HEK293 (cell line): ENCODE measurements at regions not wholly inside any gene's neighbourhood (a gene's known extent, or its start where the extent isn't known, plus 50 kb on each side); places are given as distances from the start of the nearest gene placed in this dataset.

ENCODE experiments used
- CTCF ChIA-PET: fragments of 350-600 bp; formaldehyde crosslinking; extraction: SDS; loops from one replicate; lab custom pipeline; 2021; ENCODE audit warnings: antibody characterized with exemption; lab: Yijun Ruan, JAX
- POLR2A ChIA-PET: fragments of 300-600 bp; formaldehyde crosslinking; extraction: SDS; loops from one replicate; lab custom pipeline; 2020; ENCODE audit warnings: antibody characterized with exemption, inconsistent platforms; lab: Yijun Ruan, JAX
- H3K27ac ChIP-seq: fragments of 200-500 bp; sonication (Bioruptor generic); 2 replicates; pipeline ENCODE4 v1.5.1; 2014; ENCODE audit warnings: low read depth, low read length, control low read depth, inconsistent platforms; ENCODE audit errors: extremely low read depth
- H3K36me3 ChIP-seq, 2 experiments: fragments of 200-500 bp in 1 of 2; sonication (Bioruptor generic) in 1 of 2; 1 replicate in 1 of 2; 2 replicates in 1 of 2; pipeline ENCODE4 v1.5.1; 2014 to 2017; ENCODE audit warnings: inconsistent platforms in 2 of 2, low read length in 2 of 2; ENCODE audit not compliant: control insufficient read depth in 2 of 2, insufficient read depth in 1 of 2
- H3K4me1 ChIP-seq: fragments of 200-500 bp; sonication (Bioruptor generic); 2 replicates; pipeline ENCODE4 v1.5.1; 2014; ENCODE audit warnings: mild to moderate bottlenecking, low read length, inconsistent platforms; ENCODE audit not compliant: control insufficient read depth, insufficient read depth
- H3K4me3 ChIP-seq: 2 replicates; pipeline ENCODE4 v1.5.1; 2011; ENCODE audit warnings: low read depth, mild to moderate bottlenecking, control low read depth, low read length, moderate library complexity
- H3K9me3 ChIP-seq: fragments of 200-500 bp; sonication (Bioruptor generic); 2 replicates; pipeline ENCODE4 v1.5.1; 2014; ENCODE audit warnings: low read depth, low read length, inconsistent platforms; ENCODE audit not compliant: control insufficient read depth, insufficient read depth
- HOXC10 ChIP-seq: sonication (generic); formaldehyde crosslinking; IDR thresholded peaks from 2 replicates; pipeline ENCODE4 v1.8.1; 2023; ENCODE audit warnings: mild to moderate bottlenecking, missing genetic modification reagents
- KLF9 ChIP-seq: fragments of 450-650 bp; formaldehyde crosslinking; IDR thresholded peaks from 2 replicates; pipeline ENCODE4 v1.5.1; 2016; ENCODE audit warnings: missing biosample characterization, missing genetic modification characterization, low read depth
- MYNN ChIP-seq: fragments of 450-650 bp; formaldehyde crosslinking; IDR thresholded peaks from 2 replicates; pipeline ENCODE4 v1.5.1; 2016; ENCODE audit warnings: missing biosample characterization, missing genetic modification characterization, borderline replicate concordance
- SP3 ChIP-seq: fragments of 450-650 bp; formaldehyde crosslinking; IDR thresholded peaks from 2 replicates; pipeline ENCODE4 v1.5.1; 2016; ENCODE audit warnings: missing biosample characterization, missing genetic modification characterization
- ZFP3 ChIP-seq: fragments of 450-650 bp; formaldehyde crosslinking; IDR thresholded peaks from 2 replicates; pipeline ENCODE4 v1.5.1; 2016; ENCODE audit warnings: low read depth, missing biosample characterization, missing genetic modification characterization
- ZNF114 ChIP-seq: fragments of 450-650 bp; formaldehyde crosslinking; IDR thresholded peaks from 2 replicates; pipeline ENCODE4 v1.5.0; 2017; ENCODE audit warnings: missing biosample characterization, missing genetic modification characterization
- ZNF138 ChIP-seq: fragments of 450-650 bp; formaldehyde crosslinking; IDR thresholded peaks from 2 replicates; pipeline ENCODE4 v1.5.1; 2016; ENCODE audit warnings: missing biosample characterization, missing genetic modification characterization, borderline replicate concordance
- ZNF248 ChIP-seq: fragments of 450-650 bp; formaldehyde crosslinking; IDR thresholded peaks from 2 replicates; pipeline ENCODE4 v1.5.1; 2017; ENCODE audit warnings: missing biosample characterization, missing genetic modification characterization
- ZNF266 ChIP-seq: fragments of 450-650 bp; formaldehyde crosslinking; IDR thresholded peaks from 2 replicates; pipeline ENCODE4 v1.5.1; 2016; ENCODE audit warnings: missing biosample characterization, missing genetic modification characterization, low read depth
- ZNF404 ChIP-seq: fragments of 450-650 bp; formaldehyde crosslinking; IDR thresholded peaks from 2 replicates; pipeline ENCODE4 v1.5.1; 2017; ENCODE audit warnings: missing biosample characterization, missing genetic modification characterization
- ZNF433 ChIP-seq: fragments of 450-650 bp; formaldehyde crosslinking; IDR thresholded peaks from 2 replicates; pipeline ENCODE4 v1.5.1; 2016; ENCODE audit warnings: missing biosample characterization, missing genetic modification characterization, low read depth
- ZNF48 ChIP-seq: fragments of 450-650 bp; formaldehyde crosslinking; IDR thresholded peaks from 2 replicates; pipeline ENCODE4 v1.5.1; 2016; ENCODE audit warnings: missing biosample characterization, missing genetic modification characterization
- ZNF560 ChIP-seq: fragments of 450-650 bp; formaldehyde crosslinking; IDR thresholded peaks from 2 replicates; pipeline ENCODE4 v1.5.1; 2017; ENCODE audit warnings: missing biosample characterization, missing genetic modification characterization, borderline replicate concordance
- ZNF561 ChIP-seq: fragments of 450-650 bp; IDR thresholded peaks from 2 replicates; pipeline ENCODE4 v1.5.1; 2018; ENCODE audit warnings: missing biosample characterization, missing genetic modification characterization, borderline replicate concordance
- ZNF629 ChIP-seq: fragments of 450-650 bp; formaldehyde crosslinking; IDR thresholded peaks from 2 replicates; pipeline ENCODE4 v1.5.1; 2017; ENCODE audit warnings: missing biosample characterization, missing genetic modification characterization
- ZNF843 ChIP-seq: fragments of 450-650 bp; formaldehyde crosslinking; IDR thresholded peaks from 2 replicates; pipeline ENCODE4 v1.5.1; 2016; ENCODE audit warnings: missing biosample characterization, missing genetic modification characterization
- ZSCAN30 ChIP-seq: fragments of 450-650 bp; IDR thresholded peaks from 2 replicates; pipeline ENCODE4 v1.5.1; 2018; ENCODE audit warnings: missing biosample characterization, mild to moderate bottlenecking, missing genetic modification characterization, moderate library complexity
- TF ChIP-seq, protein P1 (sequence below): fragments of 450-650 bp; formaldehyde crosslinking; optimal IDR thresholded peaks from 2 replicates; pipeline ENCODE3; 2016; ENCODE audit warnings: missing biosample characterization, mild to moderate bottlenecking, missing genetic modification characterization
- TF ChIP-seq, protein P2 (sequence below): fragments of 450-650 bp; formaldehyde crosslinking; IDR thresholded peaks from 2 replicates; pipeline ENCODE4 v1.5.1; 2016; ENCODE audit warnings: missing biosample characterization, missing genetic modification characterization
- TF ChIP-seq, protein P3 (sequence below): fragments of 450-650 bp; formaldehyde crosslinking; IDR thresholded peaks from 2 replicates; pipeline ENCODE4 v1.5.1; 2016; ENCODE audit warnings: missing biosample characterization, missing genetic modification characterization
- TF ChIP-seq, protein P4 (sequence below): fragments of 450-650 bp; formaldehyde crosslinking; IDR thresholded peaks from 2 replicates; pipeline ENCODE4 v1.5.1; 2017; ENCODE audit warnings: missing biosample characterization, mild to moderate bottlenecking, missing genetic modification characterization, moderate library complexity
- TF ChIP-seq, protein P5 (sequence below): fragments of 450-650 bp; formaldehyde crosslinking; IDR thresholded peaks from 2 replicates; pipeline ENCODE4 v1.5.1; 2017; ENCODE audit warnings: missing biosample characterization, missing genetic modification characterization
- TF ChIP-seq, protein P6 (sequence below): fragments of 450-650 bp; formaldehyde crosslinking; IDR thresholded peaks from 2 replicates; pipeline ENCODE4 v1.5.1; 2016; ENCODE audit warnings: missing biosample characterization, missing genetic modification characterization
- TF ChIP-seq, protein P7 (sequence below): fragments of 450-650 bp; IDR thresholded peaks from 2 replicates; pipeline ENCODE4 v1.5.1; 2018; ENCODE audit warnings: missing biosample characterization, missing genetic modification characterization

DNA sequence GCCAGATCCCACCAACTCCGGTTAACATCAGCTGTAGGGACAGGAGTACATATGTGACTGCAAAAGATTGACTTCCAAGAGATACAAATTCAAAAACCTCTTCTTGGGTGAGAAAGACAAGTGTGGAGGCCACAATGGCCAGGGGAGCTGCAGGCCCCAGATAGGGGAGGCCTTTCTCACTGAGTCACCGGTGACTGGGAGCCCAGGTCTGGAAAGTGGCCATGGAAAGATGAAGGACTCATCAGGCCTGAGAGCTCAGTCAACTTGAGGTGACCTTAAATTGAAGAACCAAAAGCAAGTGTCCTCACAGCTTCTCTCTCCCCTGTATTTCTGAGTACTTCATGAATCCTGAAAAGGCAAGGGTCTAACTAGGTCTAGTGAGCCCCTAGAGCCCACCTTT, 90.4 kb upstream of the CLPB start (continued):
- no peak for TF ChIP-seq ZNF48 (tag by site-specific recombination)
- no peak for TF ChIP-seq KLF9 (tag by site-specific recombination)
- TF ChIP-seq, protein P1, sequence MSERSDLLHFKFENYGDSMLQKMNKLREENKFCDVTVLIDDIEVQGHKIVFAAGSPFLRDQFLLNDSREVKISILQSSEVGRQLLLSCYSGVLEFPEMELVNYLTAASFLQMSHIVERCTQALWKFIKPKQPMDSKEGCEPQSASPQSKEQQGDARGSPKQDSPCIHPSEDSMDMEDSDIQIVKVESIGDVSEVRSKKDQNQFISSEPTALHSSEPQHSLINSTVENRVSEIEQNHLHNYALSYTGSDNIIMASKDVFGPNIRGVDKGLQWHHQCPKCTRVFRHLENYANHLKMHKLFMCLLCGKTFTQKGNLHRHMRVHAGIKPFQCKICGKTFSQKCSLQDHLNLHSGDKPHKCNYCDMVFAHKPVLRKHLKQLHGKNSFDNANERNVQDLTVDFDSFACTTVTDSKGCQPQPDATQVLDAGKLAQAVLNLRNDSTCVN (tag by site-specific recombination), result no peak
- no peak for TF ChIP-seq ZNF629 (tag by site-specific recombination)
- TF ChIP-seq ZNF248, result no peak
- TF ChIP-seq ZFP3 (tag by site-specific recombination), result no peak
- TF ChIP-seq, protein P2, sequence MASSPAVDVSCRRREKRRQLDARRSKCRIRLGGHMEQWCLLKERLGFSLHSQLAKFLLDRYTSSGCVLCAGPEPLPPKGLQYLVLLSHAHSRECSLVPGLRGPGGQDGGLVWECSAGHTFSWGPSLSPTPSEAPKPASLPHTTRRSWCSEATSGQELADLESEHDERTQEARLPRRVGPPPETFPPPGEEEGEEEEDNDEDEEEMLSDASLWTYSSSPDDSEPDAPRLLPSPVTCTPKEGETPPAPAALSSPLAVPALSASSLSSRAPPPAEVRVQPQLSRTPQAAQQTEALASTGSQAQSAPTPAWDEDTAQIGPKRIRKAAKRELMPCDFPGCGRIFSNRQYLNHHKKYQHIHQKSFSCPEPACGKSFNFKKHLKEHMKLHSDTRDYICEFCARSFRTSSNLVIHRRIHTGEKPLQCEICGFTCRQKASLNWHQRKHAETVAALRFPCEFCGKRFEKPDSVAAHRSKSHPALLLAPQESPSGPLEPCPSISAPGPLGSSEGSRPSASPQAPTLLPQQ (tag by site-specific recombination), result no peak
- TF ChIP-seq, protein P3, sequence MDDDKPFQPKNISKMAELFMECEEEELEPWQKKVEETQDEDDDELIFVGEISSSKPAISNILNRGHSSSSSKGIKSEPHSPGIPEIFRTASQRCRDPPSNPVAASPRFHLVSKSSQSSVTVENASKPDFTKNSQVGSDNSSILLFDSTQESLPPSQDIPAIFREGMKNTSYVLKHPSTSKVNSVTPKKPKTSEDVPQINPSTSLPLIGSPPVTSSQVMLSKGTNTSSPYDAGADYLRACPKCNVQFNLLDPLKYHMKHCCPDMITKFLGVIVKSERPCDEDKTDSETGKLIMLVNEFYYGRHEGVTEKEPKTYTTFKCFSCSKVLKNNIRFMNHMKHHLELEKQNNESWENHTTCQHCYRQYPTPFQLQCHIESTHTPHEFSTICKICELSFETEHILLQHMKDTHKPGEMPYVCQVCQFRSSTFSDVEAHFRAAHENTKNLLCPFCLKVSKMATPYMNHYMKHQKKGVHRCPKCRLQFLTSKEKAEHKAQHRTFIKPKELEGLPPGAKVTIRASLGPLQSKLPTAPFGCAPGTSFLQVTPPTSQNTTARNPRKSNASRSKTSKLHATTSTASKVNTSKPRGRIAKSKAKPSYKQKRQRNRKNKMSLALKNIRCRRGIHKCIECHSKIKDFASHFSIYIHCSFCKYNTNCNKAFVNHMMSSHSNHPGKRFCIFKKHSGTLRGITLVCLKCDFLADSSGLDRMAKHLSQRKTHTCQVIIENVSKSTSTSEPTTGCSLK (tag by site-specific recombination), result no peak
- TF ChIP-seq, protein P4, sequence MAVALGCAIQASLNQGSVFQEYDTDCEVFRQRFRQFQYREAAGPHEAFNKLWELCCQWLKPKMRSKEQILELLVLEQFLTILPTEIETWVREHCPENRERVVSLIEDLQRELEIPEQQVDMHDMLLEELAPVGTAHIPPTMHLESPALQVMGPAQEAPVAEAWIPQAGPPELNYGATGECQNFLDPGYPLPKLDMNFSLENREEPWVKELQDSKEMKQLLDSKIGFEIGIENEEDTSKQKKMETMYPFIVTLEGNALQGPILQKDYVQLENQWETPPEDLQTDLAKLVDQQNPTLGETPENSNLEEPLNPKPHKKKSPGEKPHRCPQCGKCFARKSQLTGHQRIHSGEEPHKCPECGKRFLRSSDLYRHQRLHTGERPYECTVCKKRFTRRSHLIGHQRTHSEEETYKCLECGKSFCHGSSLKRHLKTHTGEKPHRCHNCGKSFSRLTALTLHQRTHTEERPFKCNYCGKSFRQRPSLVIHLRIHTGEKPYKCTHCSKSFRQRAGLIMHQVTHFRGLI, result no peak
- TF ChIP-seq, protein P5, sequence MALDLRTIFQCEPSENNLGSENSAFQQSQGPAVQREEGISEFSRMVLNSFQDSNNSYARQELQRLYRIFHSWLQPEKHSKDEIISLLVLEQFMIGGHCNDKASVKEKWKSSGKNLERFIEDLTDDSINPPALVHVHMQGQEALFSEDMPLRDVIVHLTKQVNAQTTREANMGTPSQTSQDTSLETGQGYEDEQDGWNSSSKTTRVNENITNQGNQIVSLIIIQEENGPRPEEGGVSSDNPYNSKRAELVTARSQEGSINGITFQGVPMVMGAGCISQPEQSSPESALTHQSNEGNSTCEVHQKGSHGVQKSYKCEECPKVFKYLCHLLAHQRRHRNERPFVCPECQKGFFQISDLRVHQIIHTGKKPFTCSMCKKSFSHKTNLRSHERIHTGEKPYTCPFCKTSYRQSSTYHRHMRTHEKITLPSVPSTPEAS (tag by site-specific recombination), result no peak
- TF ChIP-seq ZNF561 (tag by site-specific recombination), result no peak
- TF ChIP-seq, protein P6, sequence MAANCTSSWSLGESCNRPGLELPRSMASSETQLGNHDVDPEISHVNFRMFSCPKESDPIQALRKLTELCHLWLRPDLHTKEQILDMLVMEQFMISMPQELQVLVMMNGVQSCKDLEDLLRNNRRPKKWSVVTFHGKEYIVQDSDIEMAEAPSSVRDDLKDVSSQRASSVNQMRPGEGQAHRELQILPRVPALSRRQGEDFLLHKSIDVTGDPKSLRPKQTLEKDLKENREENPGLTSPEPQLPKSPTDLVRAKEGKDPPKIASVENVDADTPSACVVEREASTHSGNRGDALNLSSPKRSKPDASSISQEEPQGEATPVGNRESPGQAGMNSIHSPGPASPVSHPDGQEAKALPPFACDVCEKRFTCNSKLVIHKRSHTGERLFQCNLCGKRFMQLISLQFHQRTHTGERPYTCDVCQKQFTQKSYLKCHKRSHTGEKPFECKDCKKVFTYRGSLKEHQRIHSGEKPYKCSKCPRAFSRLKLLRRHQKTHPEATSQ, result no peak

DNA sequence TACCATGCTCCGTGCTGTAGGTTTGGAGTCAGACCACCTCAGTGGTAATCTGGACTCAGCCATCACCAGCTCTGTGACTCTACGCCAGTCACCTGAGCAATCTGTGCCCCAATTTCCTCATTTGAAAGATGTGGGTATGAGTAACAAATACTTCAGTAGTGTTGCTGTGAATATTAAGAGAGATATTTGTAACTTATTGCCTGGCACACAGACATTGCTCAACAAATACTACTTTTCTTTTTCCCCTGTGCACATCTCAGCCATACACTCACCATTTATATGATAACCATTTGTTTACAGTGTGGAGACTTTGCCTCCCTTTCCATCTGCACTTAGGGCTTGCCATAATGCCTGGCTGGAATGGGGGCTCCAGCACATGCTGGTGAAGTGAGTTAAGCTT, 89.7 kb upstream of the CLPB start:
- no peak overlapping the region for H3K4me3 ChIP-seq
- H3K36me3 ChIP-seq, result no peaks in the 10 kb centered on the region
- no peak for TF ChIP-seq ZSCAN30 (tag by site-specific recombination)
- H3K27ac ChIP-seq, result no peak overlapping the region
- no peaks in the 10 kb centered on the region for H3K4me1 ChIP-seq
- POLR2A ChIA-PET, result no interaction called here
- CTCF ChIA-PET, result interaction anchor here (1.4 kb wide), 1 partner anchor 17 kb away, joined by 3 read pairs; no protein-coding TSS in a partner anchor
- no peaks in the 10 kb centered on the region for H3K9me3 ChIP-seq

DNA sequence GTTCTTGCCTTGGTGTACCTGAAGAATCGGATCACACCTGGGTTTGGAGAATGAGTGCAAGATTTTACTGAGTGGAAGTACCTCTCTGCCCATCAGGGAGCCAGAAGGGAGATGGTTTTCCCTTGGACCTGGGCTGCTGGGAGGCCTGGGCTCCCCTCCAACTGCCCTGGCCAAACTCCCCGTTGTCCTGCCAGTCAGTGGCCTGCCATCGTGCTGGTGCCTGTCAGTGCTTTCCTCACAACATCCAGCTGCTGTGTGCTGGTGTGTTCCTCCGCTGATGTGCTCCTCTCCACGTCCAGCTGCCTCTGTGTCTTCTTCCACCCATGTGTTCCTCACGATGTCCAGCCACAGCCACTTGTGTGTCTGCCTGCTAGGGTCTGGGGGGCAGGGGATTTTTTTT, 87.9 kb upstream of the CLPB start:
- no peak overlapping the region for H3K4me3 ChIP-seq
- ChIA-PET CTCF (interaction anchor here (0.6 kb wide), 1 partner anchor 86 kb away, joined by 3 read pairs; no protein-coding TSS in a partner anchor), POLR2A (no interaction called here)
- no peaks in the 10 kb centered on the region for H3K4me1 ChIP-seq
- H3K9me3 ChIP-seq, result no peaks in the 10 kb centered on the region
- no peaks in the 10 kb centered on the region for H3K36me3 ChIP-seq
- H3K27ac ChIP-seq, result no peak overlapping the region
- TF ChIP-seq ZNF138 (tag by site-specific recombination), result no peak
- TF ChIP-seq ZNF114 (tag by site-specific recombination), result no peak
- TF ChIP-seq ZNF560 (tag by site-specific recombination), result no peak
- no peak for TF ChIP-seq MYNN (tag by site-specific recombination)
- TF ChIP-seq ZNF266 (tag by site-specific recombination), result no peak
- no peak for TF ChIP-seq ZNF433 (tag by site-specific recombination)
- TF ChIP-seq HOXC10 (CRISPR knock-in tag), result no peak
- no peak for TF ChIP-seq ZNF404 (tag by site-specific recombination)
- no peak for TF ChIP-seq ZNF843 (tag by site-specific recombination)
- TF ChIP-seq, protein P7, sequence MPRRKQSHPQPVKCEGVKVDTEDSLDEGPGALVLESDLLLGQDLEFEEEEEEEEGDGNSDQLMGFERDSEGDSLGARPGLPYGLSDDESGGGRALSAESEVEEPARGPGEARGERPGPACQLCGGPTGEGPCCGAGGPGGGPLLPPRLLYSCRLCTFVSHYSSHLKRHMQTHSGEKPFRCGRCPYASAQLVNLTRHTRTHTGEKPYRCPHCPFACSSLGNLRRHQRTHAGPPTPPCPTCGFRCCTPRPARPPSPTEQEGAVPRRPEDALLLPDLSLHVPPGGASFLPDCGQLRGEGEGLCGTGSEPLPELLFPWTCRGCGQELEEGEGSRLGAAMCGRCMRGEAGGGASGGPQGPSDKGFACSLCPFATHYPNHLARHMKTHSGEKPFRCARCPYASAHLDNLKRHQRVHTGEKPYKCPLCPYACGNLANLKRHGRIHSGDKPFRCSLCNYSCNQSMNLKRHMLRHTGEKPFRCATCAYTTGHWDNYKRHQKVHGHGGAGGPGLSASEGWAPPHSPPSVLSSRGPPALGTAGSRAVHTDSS (tag by site-specific recombination), result no peak
- TF ChIP-seq SP3 (tag by site-specific recombination), result no peak
